Activated T-cell treated with anti-CD3 and anti-CD28 coated beads for 24 hours (primary cell): ENCODE measurements at regions not wholly inside any gene's neighbourhood (a gene's known extent, or its start where the extent isn't known, plus 50 kb on each side); places are given as distances from the start of the nearest gene placed in this dataset.

Source experiments
- DNase-seq: peaks from one replicate; pipeline ENCODE4 v3.0.0-alpha.2; 2020; ENCODE audit warnings: low read depth

DNA sequence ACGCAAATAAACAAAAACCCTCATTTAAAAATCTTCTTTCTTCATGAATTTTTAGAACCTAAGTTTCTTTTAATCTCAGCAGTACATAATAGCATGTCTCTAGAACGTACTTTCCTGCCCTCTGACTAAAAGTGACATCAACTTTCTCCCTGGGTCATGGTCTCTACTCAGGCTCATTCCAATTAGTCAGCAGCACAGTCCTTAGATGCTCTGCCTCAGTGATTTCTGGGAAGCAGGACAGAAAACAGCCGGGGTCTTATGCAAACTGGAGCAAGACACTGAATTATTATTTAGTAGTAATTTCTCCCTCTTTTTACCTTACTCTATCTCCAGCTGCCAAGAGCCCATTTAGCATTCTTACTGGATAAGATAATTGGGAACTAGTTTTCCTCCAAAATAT lies 365.2 kb downstream of the TUSC7 start:
- DNase-seq: no peak

DNA sequence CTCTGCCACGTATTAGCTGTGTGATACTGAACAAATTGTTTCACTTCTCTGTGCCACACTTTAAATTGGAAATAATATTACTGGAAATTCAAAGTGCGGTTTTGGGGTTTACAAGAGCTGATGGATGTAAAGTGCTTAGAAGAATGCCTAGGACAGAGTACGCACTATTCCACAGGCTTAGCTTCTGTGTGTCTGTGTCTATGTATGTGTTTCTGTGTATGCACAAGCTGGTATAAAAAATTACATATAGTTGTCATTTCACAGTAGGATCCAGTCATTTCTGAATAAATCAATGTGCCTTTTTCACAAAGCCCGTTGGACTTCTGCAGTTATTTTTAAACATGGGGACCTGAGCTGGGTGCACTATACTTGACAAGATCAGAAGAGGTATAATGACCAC lies 370.4 kb downstream of the TUSC7 start:
- no peak for DNase-seq

DNA sequence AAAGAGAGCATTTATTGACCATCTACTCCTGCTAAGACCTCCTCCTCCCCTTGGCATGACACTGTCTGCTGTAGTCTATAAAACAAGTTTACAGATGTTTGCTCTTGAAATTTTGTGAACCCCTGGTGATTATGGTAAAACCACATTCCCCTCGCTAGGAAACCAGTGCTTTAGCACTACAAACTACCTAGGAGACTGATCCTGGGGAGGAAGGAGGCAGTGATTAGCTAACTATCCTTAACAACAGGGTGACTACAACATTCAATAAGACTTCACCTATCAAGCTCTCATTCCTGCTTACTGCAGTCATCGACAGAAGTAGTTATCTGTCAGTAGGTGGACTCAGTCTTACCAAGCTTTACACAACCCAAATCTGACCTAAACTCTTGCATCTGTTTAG lies 371.3 kb downstream of the TUSC7 start:
- no peak for DNase-seq

DNA sequence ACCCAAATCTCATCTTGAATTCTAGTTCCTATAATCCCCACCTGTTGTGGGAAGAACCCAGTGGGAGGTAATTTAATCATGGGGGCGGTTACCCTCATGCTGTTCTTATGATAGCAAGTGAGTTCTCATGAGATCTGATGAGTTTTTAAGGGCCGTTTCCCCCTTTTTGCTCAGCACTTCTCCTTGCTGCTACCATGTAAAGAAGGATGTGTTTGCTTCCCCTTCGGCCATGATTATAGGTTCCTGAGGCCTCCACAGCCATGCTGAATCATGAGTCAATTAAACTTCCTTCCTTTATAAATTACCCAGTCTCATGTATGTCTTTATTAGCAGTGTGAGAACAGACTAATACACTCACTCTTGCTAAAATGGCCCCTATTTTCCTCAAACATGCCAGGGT lies 374.7 kb downstream of the TUSC7 start:
- no peak for DNase-seq

DNA sequence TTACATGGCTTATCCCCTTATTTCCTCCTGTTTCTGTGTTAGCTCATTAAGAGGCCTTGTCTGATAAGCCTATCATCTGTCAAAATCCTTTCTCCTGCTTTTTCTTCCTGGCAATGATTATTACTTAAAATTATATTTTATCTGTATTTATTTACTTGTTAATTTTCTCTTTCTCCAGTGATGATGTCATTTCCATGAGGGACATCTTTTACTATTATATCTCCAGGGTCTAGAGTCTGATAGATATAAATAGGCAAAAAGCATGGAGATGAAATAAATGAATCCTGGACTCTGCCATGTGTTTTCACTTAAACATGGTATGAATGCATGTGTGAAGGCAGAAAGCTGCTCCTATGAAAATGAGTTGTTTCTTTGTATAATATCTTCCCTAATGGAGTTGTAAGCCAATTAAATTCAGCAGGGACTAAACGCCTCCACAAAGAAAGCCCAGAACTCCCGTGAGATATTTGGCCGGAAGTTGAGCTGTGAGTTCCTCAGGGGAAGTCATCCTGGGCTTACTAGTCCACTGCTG lies 375.2 kb downstream of the TUSC7 start:
- DNase-seq: no peak

DNA sequence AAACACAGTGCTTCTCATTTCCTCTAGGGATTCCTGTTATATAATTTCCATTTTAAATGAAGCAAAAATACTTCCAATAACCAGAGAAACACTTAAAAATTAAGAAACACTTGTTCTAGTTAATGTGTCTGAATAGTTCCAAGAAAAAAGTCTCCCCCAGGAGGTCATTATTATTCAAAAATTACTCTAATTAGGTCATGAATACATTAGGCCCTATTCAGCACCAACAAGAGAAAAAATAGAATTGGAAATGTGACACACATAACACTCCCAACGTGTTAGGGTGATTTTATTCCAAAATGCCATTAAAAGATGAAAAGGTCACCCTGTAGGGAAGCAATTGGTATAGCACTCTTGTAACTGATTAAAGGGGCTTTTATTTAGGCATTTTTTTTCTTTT lies 382.1 kb downstream of the TUSC7 start:
- no peak for DNase-seq

DNA sequence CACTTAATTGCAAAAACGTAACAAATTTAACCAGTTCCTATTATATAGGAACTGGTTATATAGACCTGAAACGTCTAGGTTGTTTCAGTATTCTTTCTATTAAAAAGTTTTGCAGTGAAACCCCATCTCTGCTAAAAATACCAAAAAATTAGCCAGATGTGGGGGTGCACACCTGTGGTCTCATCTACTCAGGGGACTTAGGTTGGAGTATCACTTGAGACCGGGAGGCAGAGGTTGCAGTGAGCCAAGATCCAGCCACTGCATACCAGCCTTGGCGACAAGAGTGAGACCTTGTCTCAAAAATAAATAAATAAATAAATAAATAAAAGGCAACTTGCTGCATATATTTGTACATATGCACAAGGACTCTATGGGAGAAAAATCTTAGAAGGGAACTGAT lies 387.0 kb downstream of the TUSC7 start:
- no peak for DNase-seq

DNA sequence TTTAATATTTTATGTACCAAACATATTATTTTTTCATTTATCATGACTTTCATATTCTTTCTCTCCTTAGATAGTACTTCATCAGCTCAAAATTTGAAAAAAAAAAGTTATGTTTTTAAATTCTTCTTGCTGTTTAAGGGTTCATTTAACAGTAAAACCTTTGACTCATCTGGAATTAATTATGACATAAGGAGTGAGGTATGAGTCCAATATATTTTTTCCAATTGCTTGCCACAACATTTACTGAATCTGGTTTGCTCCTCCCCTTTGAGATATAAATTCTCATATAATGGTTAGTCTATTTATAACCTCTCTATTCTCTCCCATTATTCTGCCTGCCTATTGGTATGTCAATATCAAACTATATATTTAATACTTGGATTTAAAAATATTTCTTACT lies 387.8 kb downstream of the TUSC7 start:
- DNase-seq: no peak

DNA sequence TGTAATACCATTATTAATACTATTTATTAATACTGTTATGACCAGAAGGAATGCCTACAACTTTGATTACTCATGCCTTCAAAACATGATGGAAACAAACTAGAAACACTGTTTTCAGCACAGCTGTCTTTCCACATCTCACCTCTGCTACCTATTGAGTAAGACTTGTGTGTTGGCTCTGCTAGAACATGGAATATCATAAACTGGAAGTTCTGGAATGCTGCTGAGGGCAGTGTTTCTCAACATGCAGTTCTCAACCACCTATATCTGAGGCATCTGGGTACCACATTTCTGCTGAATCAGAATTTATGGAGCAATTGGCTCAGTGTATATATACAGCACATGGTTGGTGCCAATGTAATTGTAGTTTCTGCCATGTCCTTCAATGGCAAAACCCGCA lies 392.1 kb downstream of the TUSC7 start:
- no peak for DNase-seq

DNA sequence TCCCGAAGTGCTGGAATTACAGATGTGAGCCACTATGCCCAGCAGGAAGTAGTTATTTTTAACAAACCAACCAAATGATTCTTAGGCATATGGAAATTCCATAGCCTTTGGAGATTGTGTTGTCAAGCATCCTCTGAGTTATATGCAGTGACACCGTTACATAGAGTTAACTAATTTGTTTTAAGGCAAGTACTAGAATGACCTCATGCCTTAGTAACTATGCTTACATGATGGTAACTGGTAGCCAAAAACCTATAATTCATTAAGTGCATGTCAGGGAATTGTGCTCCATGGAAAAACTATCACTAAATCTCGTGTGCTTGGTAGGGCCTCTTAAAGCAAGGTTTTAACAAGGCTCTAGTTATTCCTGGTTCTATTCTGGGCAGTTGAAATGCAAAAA lies 392.8 kb downstream of the TUSC7 start:
- DNase-seq: no peak

DNA sequence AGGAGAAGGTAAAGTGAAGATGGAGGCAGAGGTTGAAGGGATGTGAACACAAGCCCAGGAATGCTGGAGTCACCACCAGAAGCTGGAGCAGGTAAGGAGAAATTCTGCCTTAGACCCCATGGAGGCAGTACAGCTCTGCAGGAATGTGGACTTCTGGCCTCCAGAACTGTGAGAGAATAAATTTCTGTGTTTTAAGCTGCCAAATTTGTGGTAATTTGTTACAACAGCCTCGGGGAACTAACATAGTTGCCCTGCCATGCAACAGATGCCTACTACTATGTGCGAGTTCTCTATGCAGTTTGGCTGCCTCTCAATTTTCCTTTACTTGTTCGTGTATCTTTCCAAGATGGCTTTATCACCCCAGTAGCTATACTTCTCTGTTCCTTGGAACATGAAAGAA lies 394.1 kb downstream of the TUSC7 start:
- no peak for DNase-seq

DNA sequence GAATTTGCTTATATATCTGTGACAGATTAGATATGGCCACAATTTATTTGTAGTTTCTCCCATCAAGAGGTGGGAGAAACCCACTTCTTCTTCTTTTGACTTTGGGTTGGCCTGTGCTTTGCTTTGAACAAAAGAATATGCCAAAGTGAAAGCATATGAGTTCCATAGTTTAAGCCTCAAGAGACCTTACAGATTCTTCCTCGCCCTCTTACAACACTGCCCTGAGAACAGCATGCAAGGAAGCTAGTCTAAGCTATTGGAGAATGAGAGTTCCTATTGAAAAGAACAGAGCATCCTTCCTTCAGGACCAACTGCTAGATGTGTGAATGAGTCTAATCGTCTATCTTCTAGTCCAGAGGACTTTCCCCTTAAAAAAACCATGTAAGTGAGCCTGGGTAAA lies 394.8 kb downstream of the TUSC7 start:
- no peak for DNase-seq

DNA sequence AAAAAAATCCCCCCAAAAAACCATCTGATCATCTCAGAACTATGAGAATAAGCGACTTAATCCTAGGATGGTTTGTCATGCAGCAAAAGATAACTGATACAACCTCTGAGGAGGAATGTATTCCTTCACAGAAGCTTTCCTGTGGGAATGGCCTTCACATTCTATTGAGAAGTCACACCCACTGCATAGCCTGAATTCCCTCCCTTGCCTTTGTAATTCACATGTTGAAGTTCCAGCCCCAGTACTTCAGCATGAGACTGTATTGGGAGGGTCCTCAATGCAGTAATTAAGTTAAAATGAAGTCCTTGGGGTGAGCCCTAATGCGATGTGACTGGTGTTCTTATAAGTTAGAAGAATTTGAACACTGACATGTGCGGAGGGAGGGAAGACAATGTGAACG lies 395.2 kb downstream of the TUSC7 start:
- DNase-seq: no peak

DNA sequence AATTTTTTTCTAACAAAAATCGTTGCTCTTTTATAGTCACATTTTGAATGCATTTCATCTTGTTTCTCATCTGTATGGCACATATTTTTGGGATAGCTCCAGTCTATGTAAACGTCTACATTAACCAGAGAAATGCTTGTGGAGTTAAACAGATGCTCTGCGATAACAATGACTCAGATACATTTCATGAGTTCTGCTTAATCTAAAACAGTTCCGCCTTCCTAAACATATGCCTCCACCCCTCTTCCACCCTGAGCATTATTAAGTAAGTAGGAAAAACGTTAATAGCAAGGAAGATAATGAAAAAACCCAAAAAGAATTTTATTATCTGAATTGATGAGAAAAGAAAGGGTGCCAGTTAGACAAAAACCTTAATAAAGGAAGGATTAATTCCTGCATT lies 396.1 kb downstream of the TUSC7 start:
- no peak for DNase-seq

DNA sequence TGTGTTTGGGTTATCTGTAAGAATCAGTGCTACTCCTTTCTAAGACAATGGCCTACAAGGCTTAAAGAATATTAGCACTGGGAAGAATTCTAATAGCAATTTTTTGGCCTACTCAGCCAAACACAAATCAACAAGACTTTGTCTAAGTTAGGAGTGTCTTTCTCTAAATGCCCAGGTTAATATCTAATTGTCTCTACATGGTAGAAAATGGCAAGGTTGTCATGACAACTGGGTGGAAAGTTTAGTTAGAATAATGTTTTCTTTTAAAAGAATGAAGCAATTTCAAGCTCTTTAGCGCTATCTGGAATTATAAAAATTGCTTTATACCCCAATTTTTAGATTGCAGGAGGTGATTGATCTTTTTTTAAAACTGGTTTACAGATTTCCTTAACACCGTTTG lies 396.8 kb downstream of the TUSC7 start:
- no peak for DNase-seq

DNA sequence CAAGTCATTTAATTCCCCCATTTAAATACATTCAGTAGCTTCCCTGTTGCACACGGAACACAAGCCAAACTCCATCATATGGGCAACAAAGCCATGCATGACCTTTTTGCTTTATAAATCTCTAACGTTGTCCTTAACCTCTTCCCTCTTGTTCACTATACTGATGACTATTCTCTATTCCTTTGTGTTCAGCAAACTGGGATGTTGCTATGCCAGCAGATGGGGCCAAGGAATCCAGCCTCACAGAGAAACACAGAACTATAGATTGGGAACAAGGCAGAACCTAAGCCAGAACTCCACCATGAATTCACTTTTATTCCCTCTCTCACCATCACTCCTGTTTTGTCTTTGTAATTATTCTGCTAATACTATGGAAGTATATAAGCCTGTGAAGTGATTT lies 398.4 kb downstream of the TUSC7 start:
- DNase-seq: no peak

DNA sequence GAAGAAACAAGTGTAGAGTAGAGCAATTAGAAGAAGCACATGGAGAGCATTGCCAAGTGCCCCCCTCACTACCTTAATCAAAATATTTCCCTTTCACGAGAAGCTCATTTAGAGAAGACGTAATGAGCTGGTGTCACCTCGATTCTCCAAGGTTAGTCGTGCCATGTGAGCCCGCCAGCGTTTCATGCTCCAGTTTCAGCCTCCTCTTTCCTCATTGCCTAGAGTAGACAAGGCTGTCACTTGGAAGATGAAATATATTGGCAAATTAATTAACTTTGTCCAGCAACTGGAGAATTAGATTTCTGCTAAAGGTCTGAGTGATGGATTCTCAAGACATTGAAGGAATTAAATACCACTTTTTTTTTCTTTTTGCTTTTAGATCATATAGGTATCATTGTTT lies 399.6 kb downstream of the TUSC7 start:
- no peak for DNase-seq

DNA sequence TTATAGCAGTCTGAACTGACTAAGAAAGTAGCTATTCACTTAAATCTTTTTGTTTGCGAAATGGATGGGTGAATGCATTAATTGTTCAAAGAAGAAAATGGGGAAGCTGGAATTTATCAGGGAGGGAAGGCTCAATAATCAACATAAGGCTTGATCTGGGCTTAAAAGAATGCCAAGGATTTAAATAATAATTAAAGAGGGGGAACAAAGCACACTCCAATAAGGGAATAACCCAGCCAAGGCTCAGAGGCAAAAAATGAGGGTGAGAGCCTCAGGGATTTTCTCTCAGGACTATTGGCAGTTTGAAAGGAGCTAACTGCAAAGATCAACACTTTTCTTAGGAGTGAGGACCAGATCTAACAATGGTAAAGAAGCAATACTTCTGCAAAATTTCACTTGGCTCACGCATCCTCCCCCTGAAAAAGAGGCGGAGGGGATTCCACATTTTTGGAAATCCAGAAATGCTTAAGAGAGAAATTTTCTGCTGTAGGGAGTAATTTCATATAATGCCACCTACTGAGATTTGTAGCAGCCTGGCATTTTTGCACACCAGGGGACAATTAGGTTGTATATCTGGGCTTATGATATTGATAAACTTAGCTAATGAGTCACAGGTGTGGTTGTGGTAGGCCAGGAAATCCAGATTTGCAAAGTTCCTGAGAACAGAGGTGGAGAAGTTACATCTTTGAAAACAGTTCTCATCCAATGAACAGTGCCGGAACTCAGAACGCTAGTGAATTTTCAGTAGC lies 405.1 kb downstream of the TUSC7 start:
- no peak for DNase-seq

DNA sequence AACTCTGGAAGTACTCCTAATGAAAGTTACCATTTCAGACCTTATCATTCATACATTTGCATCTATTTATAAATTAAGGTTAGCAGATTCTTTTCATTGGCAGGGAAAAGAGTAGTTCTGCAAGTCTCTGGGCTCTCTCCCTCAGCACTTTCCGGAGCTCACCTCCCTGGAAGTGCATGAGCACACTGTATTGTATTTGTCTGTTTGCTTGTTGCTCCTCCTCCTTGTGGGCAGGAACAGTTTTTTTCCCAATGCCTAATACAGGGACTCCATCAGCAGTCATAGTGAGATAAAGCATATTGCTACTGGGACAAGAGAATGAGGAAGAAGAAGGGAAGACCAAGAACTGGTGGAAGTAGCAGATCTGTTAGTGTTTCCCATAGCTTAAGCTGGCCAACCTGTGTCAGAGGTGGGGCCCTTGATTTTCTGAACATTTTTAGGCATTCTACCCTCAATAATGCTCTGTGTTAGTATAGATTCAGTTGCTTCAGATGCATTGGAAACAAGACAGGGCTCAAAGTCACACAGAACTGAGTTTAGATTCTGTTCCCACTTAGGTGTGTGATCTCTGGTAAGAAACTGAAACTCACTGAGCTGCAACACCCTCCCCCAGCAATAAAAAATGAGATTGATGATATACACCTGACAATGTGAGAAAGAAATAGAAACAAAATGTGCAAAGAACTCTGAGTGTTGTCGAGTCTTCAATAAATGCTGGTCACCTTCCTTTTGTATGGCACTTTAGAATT lies 407.8 kb downstream of the TUSC7 start:
- DNase-seq: no peak

DNA sequence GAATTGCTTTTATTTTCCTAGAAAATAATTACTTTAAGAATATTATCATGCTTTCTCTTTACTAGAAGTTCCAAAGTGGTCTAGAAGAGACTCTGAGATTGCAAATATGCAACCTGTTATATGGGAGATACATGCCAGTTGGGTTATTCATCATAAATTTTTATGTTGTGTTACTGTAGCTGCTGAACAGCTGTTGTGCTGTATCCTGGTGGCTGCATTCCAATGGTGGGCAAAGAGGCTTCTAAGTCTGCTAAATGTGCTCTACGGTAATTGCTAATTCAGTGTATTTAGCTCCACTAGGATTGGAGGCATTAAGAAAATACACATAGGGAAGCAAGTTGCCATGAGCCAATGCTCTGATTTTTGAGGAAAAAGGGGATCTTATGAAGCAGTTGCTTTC lies 409.0 kb downstream of the TUSC7 start:
- DNase-seq: no peak

DNA sequence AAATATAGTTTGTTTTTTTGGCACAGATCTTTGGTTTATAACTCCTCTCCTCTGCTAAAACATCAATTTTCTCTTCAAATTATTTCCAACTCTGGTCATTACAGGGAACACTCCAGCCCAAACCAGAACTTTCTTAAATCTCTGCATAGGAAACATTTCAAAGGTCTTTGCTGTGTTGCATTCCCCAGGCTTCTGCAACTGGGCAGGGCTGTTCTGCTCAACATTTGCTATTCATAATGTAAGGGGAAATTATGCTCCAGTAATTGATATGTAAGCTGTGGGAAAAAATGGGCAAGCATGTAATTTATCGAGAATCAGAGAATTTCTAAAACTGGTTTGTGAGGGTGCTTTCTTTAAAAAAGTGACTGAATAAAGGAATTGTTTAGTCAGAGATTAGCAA lies 410.4 kb downstream of the TUSC7 start:
- DNase-seq: no peak

DNA sequence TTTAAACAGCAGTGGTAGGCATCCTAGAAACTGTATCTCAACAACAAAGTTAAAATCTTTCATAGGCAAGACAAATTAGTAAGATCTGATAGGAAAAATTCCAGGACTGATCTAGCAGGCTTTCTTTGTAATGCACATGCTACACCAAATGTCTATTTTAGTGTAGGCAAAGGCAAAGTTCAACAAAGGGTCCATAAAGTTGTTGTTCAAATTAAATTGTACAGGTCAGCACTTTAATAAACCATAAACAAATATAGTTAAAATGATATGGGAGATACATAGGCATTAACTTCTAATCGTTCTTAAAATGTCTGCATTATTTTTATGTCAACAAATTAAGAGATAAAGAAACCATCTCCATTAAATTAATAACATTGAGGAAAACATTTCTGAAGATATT lies 413.0 kb downstream of the TUSC7 start:
- DNase-seq: no peak

DNA sequence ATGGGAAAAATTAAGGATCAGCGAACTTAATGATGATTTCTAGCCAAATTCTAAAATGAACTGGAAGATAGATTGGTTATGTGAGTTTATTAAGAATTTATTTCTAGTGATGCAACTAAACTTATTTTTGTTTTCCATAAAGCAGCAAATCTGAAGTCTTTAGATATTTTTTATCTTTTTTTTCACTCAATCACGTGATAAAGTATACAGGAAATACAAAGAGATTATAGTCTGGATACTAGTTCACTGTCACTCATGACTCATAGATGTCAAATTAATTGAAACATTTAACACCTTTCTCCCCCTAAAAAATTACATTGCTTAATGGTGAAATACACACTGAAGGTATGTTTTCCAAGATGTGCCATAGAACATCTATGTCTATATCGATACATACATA lies 416.9 kb downstream of the TUSC7 start:
- no peak for DNase-seq
